Ovary (tissue), 7 donors: ENCODE measurements at regions not wholly inside any gene's neighbourhood (a gene's known extent, or its start where the extent isn't known, plus 50 kb on each side); places are given as distances from the start of the nearest gene placed in this dataset.

ENCODE experiments used
- DNase-seq, 5 donors: peaks; one replicate each; pipeline ENCODE4 v3.0.0-alpha.2; 2019 to 2020
- H3K27ac ChIP-seq, 2 donors: fragments of 200-600 bp; one replicate each; pipeline versions ENCODE4 v1.5.1 to v1.8.0; 2019 to 2022
- H3K27me3 ChIP-seq: fragments of 200-600 bp; one replicate; pipeline ENCODE4 v1.8.0; 2022
- H3K36me3 ChIP-seq: fragments of 200-600 bp; sonication (generic); one replicate; pipeline ENCODE4 v1.5.1; 2019
- H3K4me1 ChIP-seq: one replicate; pipeline ENCODE4 v1.8.1; 2013; ENCODE audit warnings: mild to moderate bottlenecking, moderate library complexity; ENCODE audit not compliant: insufficient read depth
- H3K4me3 ChIP-seq: fragments of 200-600 bp; sonication (generic); one replicate; pipeline ENCODE4 v1.5.1; 2017
- H3K9me3 ChIP-seq, 2 donors: fragments of 200-600 bp in 1 of 2; sonication (generic) in 1 of 2; one replicate each; pipeline versions ENCODE4 v1.5.1 to v1.8.1; 2013 to 2019; ENCODE audit warnings: mild to moderate bottlenecking in 1 of 2, moderate library complexity in 1 of 2
- CTCF ChIP-seq, 3 donors: fragments of 450-650 bp in 2 of 3; fragments of 200-600 bp in 1 of 3; IDR thresholded peaks; one replicate each; pipeline versions ENCODE4 v1.5.1 to v1.8.0; 2016 to 2022; ENCODE audit warnings: antibody characterized with exemption in 3 of 3, mild to moderate bottlenecking in 1 of 3
- EP300 ChIP-seq: sonication (generic); formaldehyde crosslinking; IDR thresholded peaks from one replicate; pipeline ENCODE4 v1.6.1; 2017; ENCODE audit warnings: antibody characterized with exemption
- POLR2A ChIP-seq: fragments of 450-650 bp; IDR thresholded peaks from one replicate; pipeline ENCODE4 v1.6.1; 2017; ENCODE audit warnings: antibody characterized with exemption, mild to moderate bottlenecking, moderate library complexity
- WGBS, 3 donors: extraction: QIAGEN DNeasy Blood & Tissue Kit in 1 of 3; methylation state at CpG; one replicate each; pipeline versions ENCODE4 v1.1.5 to v1.1.7; 2013 to 2017; 5-methylcytosine and 5-hydroxymethylcytosine counted together
- intact Hi-C, 4 donors: fragments of 100-400 bp; cut with DNase I; formaldehyde crosslinking; loops; one replicate each; pipeline versions ENCODE4 v1.11.0 to v1.15.1; 2022 to 2023
- donor health status: DM: no; HTN: no; CAD: no; lungs with moderate emphysema.
- donor health status: DM: no; HTN: no; CAD: no.
- donor health status: Bipolar disorder and iron deficiency.
- donor health status: DM: no; HTN: no; CAD: no.
- donor health status: DM: yes; HTN: yes; CAD: no.

GRCh38 chr7:46957195-46957594, 624.7 kb downstream of the TNS3 start:
- H3K4me3 ChIP-seq = no peak overlapping the region
- H3K36me3 ChIP-seq = no peaks in the 10 kb centered on the region
- no peaks in the 10 kb centered on the region for H3K27me3 ChIP-seq
- intact Hi-C loops = no loop called here
- no peaks in the 10 kb centered on the region for H3K9me3 ChIP-seq
- no peaks in the 10 kb centered on the region for H3K4me1 ChIP-seq
- TF ChIP-seq POLR2A = no peak
- no peak for TF ChIP-seq EP300
- no peak for TF ChIP-seq CTCF (IDR thresholded peaks at IDR 0.05)
- no peak for DNase-seq
- WGBS, 3 donors = 91 to 93% (median 92%) methylated on average over 5 of the region's 5 CpGs
- no peak overlapping the region for H3K27ac ChIP-seq

- H3K27me3 ChIP-seq = no peaks in the 10 kb centered on the region
- TF ChIP-seq EP300 = no peak
- no peak for TF ChIP-seq POLR2A
- no peak for TF ChIP-seq CTCF (IDR thresholded peaks at IDR 0.05)
- H3K9me3 ChIP-seq = no peaks in the 10 kb centered on the region
- H3K36me3 ChIP-seq = no peaks in the 10 kb centered on the region
- WGBS, 3 donors = 89 to 92% (median 91%) methylated on average over 2 of the region's 2 CpGs
- DNase-seq = no peak
- H3K4me3 ChIP-seq = no peak overlapping the region
- intact Hi-C loops = no loop called here
- no peaks in the 10 kb centered on the region for H3K4me1 ChIP-seq
- no peak overlapping the region for H3K27ac ChIP-seq
Measured at GRCh38 chr7:46955531-46955930, 626.4 kb downstream of the TNS3 start.

- DNase-seq = no peak
- Histone ChIP-seq H3K27me3 (no peaks in the 10 kb centered on the region), H3K9me3 (no peaks in the 10 kb centered on the region), H3K4me3 (no peak overlapping the region), H3K36me3 (no peaks in the 10 kb centered on the region), H3K4me1 (no peaks in the 10 kb centered on the region), H3K27ac (no peak overlapping the region)
- WGBS, 3 donors = 9 to 10% (median 10%) methylated on average over 5 of the region's 5 CpGs
- intact Hi-C loops = no loop called here
- no peak for TF ChIP-seq CTCF (IDR thresholded peaks at IDR 0.05)
- no peak for TF ChIP-seq POLR2A
- TF ChIP-seq EP300 = no peak
Measured at GRCh38 chr7:46954181-46954580, 627.7 kb downstream of the TNS3 start.

- no peak for DNase-seq
- H3K36me3 ChIP-seq = no peaks in the 10 kb centered on the region
- no peaks in the 10 kb centered on the region for H3K27me3 ChIP-seq
- H3K9me3 ChIP-seq = no peaks in the 10 kb centered on the region
- H3K27ac ChIP-seq = no peak overlapping the region
- intact Hi-C loops = no loop called here
- H3K4me3 ChIP-seq = no peak overlapping the region
- no peaks in the 10 kb centered on the region for H3K4me1 ChIP-seq
- 97 to 100% (median 97%) methylated on average over 1 of the region's 1 CpG for WGBS, 3 donors
- no peak for TF ChIP-seq POLR2A
- no peak for TF ChIP-seq CTCF (IDR thresholded peaks at IDR 0.05)
- TF ChIP-seq EP300 = no peak
Measured at GRCh38 chr7:46953008-46953407, 628.9 kb downstream of the TNS3 start.
